H1 (cell line): ENCODE measurements at regions not wholly inside any gene's neighbourhood (a gene's known extent, or its start where the extent isn't known, plus 50 kb on each side); places are given as distances from the start of the nearest gene placed in this dataset.

Source experiments
- CTCF ChIA-PET: fragments of 300-600 bp; sonication (Branson Sonifier 250); formaldehyde crosslinking; loops from one replicate; lab custom pipeline; 2021; ENCODE audit not compliant: partially characterized antibody; lab: Charles Lee
- POLR2A ChIA-PET: fragments of 300-600 bp; sonication (Branson Sonifier 250); formaldehyde crosslinking; loops from one replicate; lab custom pipeline; 2021; ENCODE audit warnings: inconsistent platforms; ENCODE audit not compliant: partially characterized antibody; lab: Charles Lee
- DNase-seq, 2 experiments: peaks; one replicate each; pipeline versions ENCODE4 v3.0.0 to v3.0.0-alpha.2; 2010 to 2022; ENCODE audit warnings: low spot score in 2 of 2, low read depth in 1 of 2, mixed read lengths in 1 of 2
- FAIRE-seq: peaks from 2 replicates; lab custom pipeline; 2011; peaks lifted over from hg19 to GRCh38; lab: Jason Lieb, UNC
- H2AFZ ChIP-seq: 2 replicates; pipeline ENCODE4 v1.8.1; 2012; ENCODE audit warnings: low read length, inconsistent platforms
- H2AK5ac ChIP-seq: 2 replicates; pipeline ENCODE4 v1.6.1; 2013; ENCODE audit warnings: low read depth, low read length
- H2BK120ac ChIP-seq: replicated peaks from 2 replicates; pipeline ENCODE3; 2013; ENCODE audit warnings: low read depth, low read length, inconsistent platforms
- H2BK12ac ChIP-seq: 2 replicates; pipeline ENCODE4 v1.6.1; 2013; ENCODE audit warnings: low read depth, low read length
- H2BK15ac ChIP-seq: 2 replicates; pipeline ENCODE4 v1.6.1; 2013; ENCODE audit warnings: low read length
- H2BK20ac ChIP-seq: 2 replicates; pipeline ENCODE4 v1.6.1; 2013; ENCODE audit warnings: low read length
- H2BK5ac ChIP-seq: 2 replicates; pipeline ENCODE4 v1.6.1; 2013; ENCODE audit warnings: low read depth, low read length
- H3K14ac ChIP-seq: 2 replicates; pipeline ENCODE4 v1.6.1; 2013; ENCODE audit warnings: inconsistent platforms; ENCODE audit not compliant: insufficient read length
- H3K18ac ChIP-seq: 2 replicates; pipeline ENCODE4 v1.6.1; 2013; ENCODE audit warnings: low read length; ENCODE audit errors: extremely low read depth
- H3K23ac ChIP-seq: 2 replicates; pipeline ENCODE4 v1.6.1; 2013; ENCODE audit warnings: inconsistent platforms; ENCODE audit not compliant: insufficient read length
- H3K23me2 ChIP-seq: 2 replicates; pipeline ENCODE4 v1.6.1; 2013; ENCODE audit warnings: low read depth, low read length
- H3K27ac ChIP-seq: 2 replicates; pipeline ENCODE4 v1.6.1; 2011; ENCODE audit warnings: low read depth, low read length, inconsistent platforms
- H3K27me3 ChIP-seq, 4 experiments: replicated peaks in 1 of 4; 1 replicate in 1 of 4; 2 replicates in 3 of 4; pipeline versions ENCODE4 v1.6.1 to v1.8.1; 2011 to 2013; ENCODE audit warnings: low read length in 3 of 4, mild to moderate bottlenecking in 3 of 4, inconsistent platforms in 2 of 4, mixed read lengths in 2 of 4, moderate library complexity in 1 of 4; ENCODE audit not compliant: control insufficient read depth in 3 of 4, insufficient read depth in 3 of 4; ENCODE audit errors: extremely low read depth in 1 of 4
- H3K36me3 ChIP-seq, 4 experiments: 2 replicates each; pipeline versions ENCODE4 v1.6.1 to v1.8.1; 2011 to 2013; ENCODE audit warnings: mild to moderate bottlenecking in 4 of 4, low read length in 3 of 4, moderate library complexity in 2 of 4, control low read depth in 1 of 4, inconsistent platforms in 1 of 4; ENCODE audit not compliant: insufficient read depth in 4 of 4, control insufficient read depth in 2 of 4
- H3K4ac ChIP-seq: replicated peaks from 2 replicates; pipeline ENCODE3; 2013; ENCODE audit warnings: low read length, low read depth, mixed read lengths, inconsistent platforms; ENCODE audit not compliant: insufficient read length
- H3K4me1 ChIP-seq, 4 experiments: replicated peaks in 1 of 4; 1 replicate in 1 of 4; 2 replicates in 3 of 4; pipeline versions ENCODE4 v1.6.1 to v1.8.1; 2011 to 2013; ENCODE audit warnings: low read length in 3 of 4, inconsistent platforms in 2 of 4, mixed read lengths in 1 of 4; ENCODE audit not compliant: insufficient read depth in 4 of 4, control insufficient read depth in 3 of 4
- H3K4me2 ChIP-seq, 2 experiments: 2 replicates each; pipeline versions ENCODE4 v1.6.1 to v1.8.1; 2011 to 2013; ENCODE audit warnings: low read depth in 2 of 2, low read length in 2 of 2, control low read depth in 1 of 2, inconsistent platforms in 1 of 2, mild to moderate bottlenecking in 1 of 2; ENCODE audit not compliant: insufficient read depth in 1 of 2
- H3K4me3 ChIP-seq, 4 experiments: fragments of 200-600, 300-600 bp in 1 of 4; sonication (generic), shearing (Covaris generic), sonication (Bioruptor Twin) in 1 of 4; 2 replicates each; pipeline versions ENCODE4 v1.5.1 to v1.8.1; 2011 to 2016; ENCODE audit warnings: low read length in 4 of 4, low read depth in 3 of 4, control low read depth in 2 of 4, inconsistent platforms in 2 of 4, mild to moderate bottlenecking in 2 of 4, mixed read lengths in 1 of 4, moderate library complexity in 1 of 4; ENCODE audit not compliant: insufficient read depth in 2 of 4; ENCODE audit errors: extremely low read depth in 1 of 4
- H3K56ac ChIP-seq: replicated peaks from 2 replicates; pipeline ENCODE3; 2013; ENCODE audit warnings: low read depth, mild to moderate bottlenecking, mixed read lengths, low read length, inconsistent platforms; ENCODE audit not compliant: insufficient read length
- H3K79me1 ChIP-seq: 2 replicates; pipeline ENCODE4 v1.6.1; 2013; ENCODE audit warnings: low read depth, low read length, control low read depth
- H3K79me2 ChIP-seq, 2 experiments: 2 replicates each; pipeline versions ENCODE4 v1.6.1 to v1.8.1; 2012 to 2013; ENCODE audit warnings: low read length in 2 of 2, mild to moderate bottlenecking in 2 of 2, inconsistent platforms in 1 of 2; ENCODE audit not compliant: insufficient read depth in 2 of 2, control insufficient read depth in 1 of 2
- H3K9ac ChIP-seq, 4 experiments: replicated peaks in 1 of 4; 1 replicate in 1 of 4; 2 replicates in 3 of 4; pipeline versions ENCODE4 v1.6.1 to v1.8.1; 2011 to 2013; ENCODE audit warnings: low read depth in 3 of 4, low read length in 3 of 4, control low read depth in 2 of 4, mild to moderate bottlenecking in 2 of 4, moderate library complexity in 2 of 4, inconsistent platforms in 1 of 4; ENCODE audit errors: extremely low read depth in 1 of 4
- H3K9me3 ChIP-seq, 2 experiments: 2 replicates each; pipeline versions ENCODE4 v1.6.1 to v1.8.1; 2012 to 2013; ENCODE audit warnings: mild to moderate bottlenecking in 2 of 2, moderate library complexity in 2 of 2, control low read depth in 1 of 2, inconsistent platforms in 1 of 2, low read depth in 1 of 2, low read length in 1 of 2, mixed read lengths in 1 of 2; ENCODE audit not compliant: insufficient read depth in 2 of 2
- H4K20me1 ChIP-seq, 2 experiments: replicated peaks in 1 of 2; 2 replicates each; pipeline versions ENCODE3 to v1.8.1; 2011 to 2013; ENCODE audit warnings: inconsistent platforms in 2 of 2, low read length in 2 of 2, mild to moderate bottlenecking in 1 of 2; ENCODE audit not compliant: insufficient read depth in 2 of 2, control insufficient read depth in 1 of 2
- H4K5ac ChIP-seq: 2 replicates; pipeline ENCODE4 v1.6.1; 2013; ENCODE audit warnings: low read length, low read depth, mixed read lengths, inconsistent platforms; ENCODE audit not compliant: insufficient read length
- H4K8ac ChIP-seq: 2 replicates; pipeline ENCODE4 v1.8.0; 2013; ENCODE audit warnings: mild to moderate bottlenecking, moderate library complexity, low read length, inconsistent platforms; ENCODE audit not compliant: insufficient read depth; ENCODE audit errors: extremely low read depth
- H4K91ac ChIP-seq: replicated peaks from 2 replicates; pipeline ENCODE3; 2013; ENCODE audit warnings: low read length, mixed read lengths, inconsistent platforms; ENCODE audit not compliant: insufficient read length
- CEBPB ChIP-seq: IDR thresholded peaks from 2 replicates; pipeline ENCODE4 v1.6.1; 2012; ENCODE audit warnings: low read depth, low read length
- CTBP2 ChIP-seq: IDR thresholded peaks from 2 replicates; pipeline ENCODE4 v1.7.0; 2011; ENCODE audit warnings: borderline replicate concordance, mild to moderate bottlenecking, moderate library complexity, mixed read lengths, low read length; ENCODE audit not compliant: insufficient read depth, insufficient read length
- EZH2 ChIP-seq: fragments of 200-600 bp; sonication (generic); IDR thresholded peaks from 2 replicates; pipeline ENCODE4 v1.7.1; 2012; ENCODE audit warnings: low read depth, mild to moderate bottlenecking, moderate library complexity, low read length, inconsistent platforms; ENCODE audit not compliant: severe bottlenecking
- GTF2F1 ChIP-seq: IDR thresholded peaks from 2 replicates; pipeline ENCODE4 v1.6.1; 2012; ENCODE audit warnings: low read depth, low read length, improper control_type of control experiment, borderline replicate concordance
- HDAC6 ChIP-seq: IDR thresholded peaks from one replicate; pipeline ENCODE4 v1.7.1; 2012; ENCODE audit warnings: low read depth, mild to moderate bottlenecking, inconsistent platforms, low read length, moderate library complexity
- POLR2AphosphoS5 ChIP-seq: IDR thresholded peaks from 2 replicates; pipeline ENCODE4 v1.6.1; 2011; ENCODE audit warnings: low read depth, low read length
- SUZ12 ChIP-seq: fragments of 200-600 bp; sonication (generic); IDR thresholded peaks from 2 replicates; pipeline ENCODE4 v1.6.1; 2012; ENCODE audit warnings: mild to moderate bottlenecking, inconsistent platforms, low read length, moderate library complexity, mixed read lengths
- TEAD4 ChIP-seq: IDR thresholded peaks from 2 replicates; pipeline ENCODE4 v1.6.1; 2012; ENCODE audit warnings: low read depth, low read length, inconsistent platforms, mixed read lengths
- ZNF274 ChIP-seq: IDR thresholded peaks from 2 replicates; pipeline ENCODE4 v1.7.0; 2012; ENCODE audit warnings: low read length, borderline replicate concordance; ENCODE audit errors: extremely low read depth
- WGBS, 2 experiments: shearing (Covaris generic) in 1 of 2; methylation state at CpG; one replicate each; pipeline versions ENCODE4 v1.1.6 to v1.1.7; 2013 to 2015; ENCODE audit warnings: low lambda C conversion rate in 2 of 2, mixed read lengths in 2 of 2, inconsistent platforms in 1 of 2, low coverage in 1 of 2, missing lambda C conversion rate in 1 of 2; ENCODE audit not compliant: insufficient replicate concordance in 2 of 2, insufficient coverage in 1 of 2, insufficient read length in 1 of 2; ENCODE audit errors: extremely low coverage in 1 of 2, missing lambda C conversion rate in 1 of 2; 5-methylcytosine and 5-hydroxymethylcytosine counted together
- TF ChIP-seq, protein P1 (sequence below), 3 experiments: IDR thresholded peaks; 1 replicate in 2 of 3; 2 replicates in 1 of 3; pipeline versions ENCODE4 v1.5.1 to v1.6.1; 2011; ENCODE audit warnings: low read length in 3 of 3, mild to moderate bottlenecking in 3 of 3, inconsistent platforms in 2 of 3, low read depth in 1 of 3, moderate library complexity in 1 of 3; ENCODE audit not compliant: insufficient read depth in 1 of 3; ENCODE audit errors: control extremely low read depth in 1 of 3
- TF ChIP-seq, protein P2 (sequence below): IDR thresholded peaks from 2 replicates; pipeline ENCODE4 v1.6.1; 2012; ENCODE audit warnings: inconsistent platforms

DNA sequence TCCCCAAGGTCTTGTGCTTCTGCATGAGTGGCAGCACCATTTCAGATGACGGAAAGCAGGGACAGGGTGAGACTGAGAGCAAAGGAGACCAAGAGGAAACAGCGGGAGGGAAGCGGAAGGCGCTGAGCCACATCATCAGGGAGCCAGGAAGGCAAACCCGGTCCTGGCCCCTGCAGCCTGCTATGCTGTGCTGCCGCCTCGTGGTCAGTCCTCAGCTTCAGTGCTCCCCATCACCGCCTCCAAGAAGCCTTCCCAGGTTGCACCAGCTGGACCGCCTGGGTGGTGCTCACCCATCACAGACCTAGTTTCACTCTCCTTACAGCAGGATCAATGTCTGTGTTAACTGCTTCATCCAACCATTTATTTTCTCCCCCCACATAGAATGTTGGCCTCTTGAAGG is 73.0 kb upstream of the PHF21B start:
- Histone ChIP-seq H3K4me2 (no peak overlapping the region), H3K79me1 (no peaks in the 10 kb centered on the region), H4K20me1 (no peaks in the 10 kb centered on the region), H4K8ac (no peak overlapping the region), H3K4me3 (no peak overlapping the region), H3K79me2 (no peaks in the 10 kb centered on the region), H2AFZ (no peak overlapping the region), H3K18ac (no peak overlapping the region), H2BK5ac (0 out of 2 replicates have a peak overlapping the region, but pooled peaks have one; percentile 9), H4K91ac (no peak overlapping the region), H3K36me3 (no peaks in the 10 kb centered on the region), H3K4ac (no peak overlapping the region), H2BK20ac (no peak overlapping the region), H2AK5ac (no peak overlapping the region), H3K14ac (no peak overlapping the region), H3K4me1 (peaks cover 0 to 6% (median 2%) of the 10 kb centered on the region in 4 experiments; a peak in 2 of 7 replicates), H4K5ac (no peak overlapping the region), H3K27ac (no peak overlapping the region), H3K23ac (no peak overlapping the region), H3K9ac (no peak overlapping the region), H3K23me2 (peaks cover 6% of the 10 kb centered on the region; the same call in 1 of the 2 replicates), H2BK120ac (no peak overlapping the region), H2BK12ac (peak overlapping the region; percentile 60; the same call in 1 of the 2 replicates), H3K27me3 (peaks cover 0 to 3% (median 0%) of the 10 kb centered on the region in 4 experiments; a peak in 1 of 7 replicates), H3K9me3 (no peaks in the 10 kb centered on the region; a peak in 1 of 4 replicates), H3K56ac (no peak overlapping the region), H2BK15ac (no peak overlapping the region)
- POLR2A ChIA-PET = interaction anchor here (0.6 to 4.8 kb wide), 6 partner anchors 68 to 425 kb away, joined by 3 to 52 read pairs (median 6); no protein-coding TSS in a partner anchor
- 63% methylated on average over 9 of the region's 9 CpGs; no CpG with 5 or more reads in 1 of the 2 experiments for WGBS, 2 experiments
- FAIRE-seq (peak; percentile 13), DNase-seq (peak in 1 of 2 experiments; percentile 81)
- CTCF ChIA-PET = interaction anchor here (0.8 to 4.8 kb wide), 26 partner anchors 8 to 253 kb away, joined by 3 to 34 read pairs (median 4); no protein-coding TSS in a partner anchor
- TF ChIP-seq SUZ12 (no peak), EZH2 (no peak), TEAD4 (no peak), HDAC6 (no peak), CTBP2 (no peak), POLR2AphosphoS5 (no peak), CEBPB (0 out of 2 replicates have a peak, but pooled peaks have one; percentile 8), GTF2F1 (no peak), ZNF274 (no peak)
- TF ChIP-seq, protein P1, sequence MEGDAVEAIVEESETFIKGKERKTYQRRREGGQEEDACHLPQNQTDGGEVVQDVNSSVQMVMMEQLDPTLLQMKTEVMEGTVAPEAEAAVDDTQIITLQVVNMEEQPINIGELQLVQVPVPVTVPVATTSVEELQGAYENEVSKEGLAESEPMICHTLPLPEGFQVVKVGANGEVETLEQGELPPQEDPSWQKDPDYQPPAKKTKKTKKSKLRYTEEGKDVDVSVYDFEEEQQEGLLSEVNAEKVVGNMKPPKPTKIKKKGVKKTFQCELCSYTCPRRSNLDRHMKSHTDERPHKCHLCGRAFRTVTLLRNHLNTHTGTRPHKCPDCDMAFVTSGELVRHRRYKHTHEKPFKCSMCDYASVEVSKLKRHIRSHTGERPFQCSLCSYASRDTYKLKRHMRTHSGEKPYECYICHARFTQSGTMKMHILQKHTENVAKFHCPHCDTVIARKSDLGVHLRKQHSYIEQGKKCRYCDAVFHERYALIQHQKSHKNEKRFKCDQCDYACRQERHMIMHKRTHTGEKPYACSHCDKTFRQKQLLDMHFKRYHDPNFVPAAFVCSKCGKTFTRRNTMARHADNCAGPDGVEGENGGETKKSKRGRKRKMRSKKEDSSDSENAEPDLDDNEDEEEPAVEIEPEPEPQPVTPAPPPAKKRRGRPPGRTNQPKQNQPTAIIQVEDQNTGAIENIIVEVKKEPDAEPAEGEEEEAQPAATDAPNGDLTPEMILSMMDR (IDR thresholded peaks at IDR 0.05; ENCODE audit: control extremely low read depth in 1 of 3, insufficient read depth in 1 of 3, low read depth in 1 of 3, low read length in 3 of 3) = peak; percentile 76 to 92 (median 80)
- TF ChIP-seq, protein P2, sequence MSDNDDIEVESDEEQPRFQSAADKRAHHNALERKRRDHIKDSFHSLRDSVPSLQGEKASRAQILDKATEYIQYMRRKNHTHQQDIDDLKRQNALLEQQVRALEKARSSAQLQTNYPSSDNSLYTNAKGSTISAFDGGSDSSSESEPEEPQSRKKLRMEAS = peak; percentile 73
